M059J (cell line): ENCODE measurements at regions not wholly inside any gene's neighbourhood (a gene's known extent, or its start where the extent isn't known, plus 50 kb on each side); places are given as distances from the start of the nearest gene placed in this dataset.
"Not testable (repeated sequence)": the region's sequence is repeated elsewhere in the genome, so short reads cannot be mapped to it uniquely, and the experiment has no call there.

Source experiments
- DNase-seq: peaks from one replicate; pipeline ENCODE4 v3.0.0-alpha.2; 2012; ENCODE audit warnings: low read depth

DNA sequence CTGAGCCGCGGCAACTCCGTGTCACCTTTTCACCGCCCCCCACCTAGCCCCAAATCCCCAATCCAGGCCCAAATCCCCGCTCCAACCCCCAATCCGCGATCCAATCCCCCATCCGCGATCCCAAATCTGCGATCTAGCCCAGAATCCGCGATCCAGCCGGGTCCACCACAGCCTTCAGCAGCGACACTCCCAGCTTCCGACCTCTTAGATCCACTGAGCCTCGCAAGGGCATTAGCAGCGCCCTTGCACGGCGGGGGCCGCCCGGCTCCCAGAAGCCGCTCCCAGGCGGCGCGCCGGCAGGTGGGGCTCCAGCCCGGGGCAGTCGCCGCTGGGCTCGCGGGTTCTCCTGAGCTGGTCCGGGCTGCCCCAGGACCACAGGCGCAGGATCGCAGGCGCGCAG lies 116.1 kb upstream of the TPTE start:
- not testable (repeated sequence) for DNase-seq

DNA sequence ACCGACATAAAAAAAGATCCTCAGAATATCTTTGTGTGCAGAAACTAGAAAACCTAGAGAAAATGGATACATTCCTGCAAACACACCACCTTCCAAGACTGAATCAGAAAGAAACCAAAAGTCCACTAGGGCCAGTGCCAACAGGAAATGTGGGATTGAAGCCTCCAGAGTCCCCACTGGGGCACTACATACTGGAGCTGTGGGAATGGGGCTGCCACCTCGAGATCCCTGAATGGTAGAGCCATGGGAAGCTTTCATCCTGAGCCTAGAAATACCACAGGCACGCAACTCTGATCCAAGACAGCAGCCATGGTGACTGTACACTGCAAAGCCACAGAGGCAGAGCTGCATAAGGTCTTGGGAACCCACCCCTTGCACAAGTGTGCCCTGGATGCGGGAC lies 111.6 kb upstream of the TPTE start:
- not testable (repeated sequence) for DNase-seq

DNA sequence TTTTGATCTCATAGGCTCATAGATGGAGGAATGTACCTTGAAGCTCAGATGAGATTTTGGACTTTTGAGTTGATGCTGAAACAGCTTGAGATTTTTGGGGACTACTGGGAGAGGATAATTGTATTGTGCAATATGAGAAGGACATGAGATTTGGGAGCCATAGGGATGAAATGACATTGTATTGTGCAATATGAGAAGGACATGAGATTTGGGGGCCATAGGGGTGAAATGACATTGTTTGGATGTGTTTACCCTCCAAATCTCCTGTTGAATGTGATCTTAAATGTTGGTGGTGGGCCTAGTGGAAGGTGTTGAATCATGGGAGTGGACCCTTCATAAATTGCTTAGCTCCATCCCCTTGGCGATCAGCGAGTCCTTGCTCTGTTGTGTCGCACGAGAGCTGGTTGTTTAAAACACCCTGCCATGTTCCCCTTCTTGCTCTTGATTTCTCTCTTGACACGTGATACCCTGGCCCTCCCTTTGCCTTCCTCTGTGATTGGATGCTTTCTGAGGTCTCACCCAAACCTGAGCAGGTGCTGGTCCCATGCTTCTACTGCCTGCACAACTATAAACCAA lies 110.9 kb upstream of the TPTE start:
- DNase-seq = not testable (repeated sequence)

DNA sequence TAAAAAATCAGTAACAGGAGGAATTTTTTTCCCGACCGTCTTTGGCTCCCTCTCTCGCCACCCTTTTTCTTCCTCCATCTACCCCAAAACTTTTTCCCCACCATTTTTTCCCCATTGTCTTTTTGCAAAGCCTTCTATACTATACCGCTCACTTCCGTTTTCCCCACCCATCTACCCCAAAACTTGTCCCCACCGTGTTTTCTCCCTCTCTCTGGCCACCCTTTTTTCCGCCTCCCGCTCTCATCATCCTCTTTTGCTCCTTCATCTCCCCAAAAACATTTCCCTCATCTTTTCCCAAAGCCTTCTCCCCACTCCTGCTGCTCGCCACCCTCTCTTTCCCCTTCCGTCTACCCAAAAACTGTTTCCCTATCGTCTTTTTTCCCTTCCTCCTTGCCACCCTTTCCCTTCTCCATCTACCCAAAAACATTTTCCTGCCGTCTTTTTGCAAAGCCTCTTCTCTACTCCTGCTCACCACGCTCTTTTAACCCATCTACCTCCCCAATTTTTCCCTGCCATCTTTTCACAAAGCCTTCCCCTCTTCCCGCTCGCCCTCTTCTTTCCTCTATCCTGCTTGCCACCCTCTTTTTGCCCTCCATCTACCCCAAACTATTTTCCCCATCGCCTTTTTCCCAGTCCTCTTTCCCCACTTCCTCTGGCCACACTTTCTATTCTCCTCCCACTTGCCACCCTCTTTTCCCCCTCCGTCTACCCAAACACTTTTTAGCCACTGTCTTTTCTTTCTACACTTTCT lies 109.4 kb upstream of the TPTE start:
- not testable (repeated sequence) for DNase-seq

DNA sequence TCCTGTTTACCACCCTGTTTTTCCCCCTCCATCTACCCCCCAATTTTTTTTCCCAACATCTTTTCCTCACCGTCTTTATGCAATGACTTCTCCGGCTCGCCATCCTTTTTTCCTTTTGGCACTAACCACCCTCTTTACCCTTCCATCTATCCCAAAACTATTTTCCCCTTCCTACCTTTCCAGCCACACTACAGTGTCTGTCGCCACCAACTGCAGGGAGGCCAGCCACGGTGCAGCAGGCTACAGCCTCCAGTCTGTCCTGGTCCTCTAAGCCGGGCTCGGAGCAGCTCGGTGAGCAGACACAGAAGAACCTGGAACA lies 108.5 kb upstream of the TPTE start:
- DNase-seq = not testable (repeated sequence)

DNA sequence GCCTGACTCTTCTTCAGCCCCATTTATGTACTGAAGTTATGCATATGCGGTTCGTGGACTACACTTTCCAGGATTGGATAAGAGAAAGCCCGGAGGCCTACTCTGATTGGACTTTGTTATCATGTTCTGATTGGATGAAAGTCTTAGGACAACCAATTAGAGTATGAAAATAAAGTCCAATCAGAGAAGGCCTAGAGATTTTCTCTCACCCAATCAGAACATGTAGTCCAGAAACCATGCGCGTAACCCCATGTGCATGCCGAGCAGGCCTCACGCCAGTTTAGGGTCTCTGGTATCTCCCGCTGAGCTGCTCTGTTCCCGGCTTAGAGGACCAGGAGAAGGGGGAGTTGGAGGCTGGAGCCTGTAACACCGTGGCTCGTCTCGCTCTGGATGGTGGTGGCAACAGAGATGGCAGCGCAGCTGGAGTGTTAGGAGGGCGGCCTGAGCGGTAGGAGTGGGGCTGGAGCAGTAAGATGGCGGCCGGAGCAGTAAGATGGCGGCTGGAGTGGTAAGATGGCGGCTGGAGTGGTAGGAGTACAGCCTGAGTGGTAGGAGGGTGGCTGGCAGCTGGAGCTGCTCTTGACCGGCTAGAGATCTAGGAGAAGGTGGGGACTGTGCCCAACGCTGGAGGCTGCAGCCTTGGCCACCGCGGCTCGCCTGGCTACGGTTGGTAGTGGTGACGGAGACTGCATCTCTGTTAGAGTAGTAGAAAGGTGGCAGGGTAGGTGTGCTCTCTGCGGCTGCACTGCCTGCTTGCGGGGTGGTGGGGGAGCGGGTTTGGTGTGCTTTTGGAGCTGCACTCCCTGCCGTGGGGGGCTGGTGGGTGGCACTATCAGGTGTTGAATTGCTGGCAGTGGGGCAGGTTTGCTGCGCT lies 107.9 kb upstream of the TPTE start:
- DNase-seq = not testable (repeated sequence)

DNA sequence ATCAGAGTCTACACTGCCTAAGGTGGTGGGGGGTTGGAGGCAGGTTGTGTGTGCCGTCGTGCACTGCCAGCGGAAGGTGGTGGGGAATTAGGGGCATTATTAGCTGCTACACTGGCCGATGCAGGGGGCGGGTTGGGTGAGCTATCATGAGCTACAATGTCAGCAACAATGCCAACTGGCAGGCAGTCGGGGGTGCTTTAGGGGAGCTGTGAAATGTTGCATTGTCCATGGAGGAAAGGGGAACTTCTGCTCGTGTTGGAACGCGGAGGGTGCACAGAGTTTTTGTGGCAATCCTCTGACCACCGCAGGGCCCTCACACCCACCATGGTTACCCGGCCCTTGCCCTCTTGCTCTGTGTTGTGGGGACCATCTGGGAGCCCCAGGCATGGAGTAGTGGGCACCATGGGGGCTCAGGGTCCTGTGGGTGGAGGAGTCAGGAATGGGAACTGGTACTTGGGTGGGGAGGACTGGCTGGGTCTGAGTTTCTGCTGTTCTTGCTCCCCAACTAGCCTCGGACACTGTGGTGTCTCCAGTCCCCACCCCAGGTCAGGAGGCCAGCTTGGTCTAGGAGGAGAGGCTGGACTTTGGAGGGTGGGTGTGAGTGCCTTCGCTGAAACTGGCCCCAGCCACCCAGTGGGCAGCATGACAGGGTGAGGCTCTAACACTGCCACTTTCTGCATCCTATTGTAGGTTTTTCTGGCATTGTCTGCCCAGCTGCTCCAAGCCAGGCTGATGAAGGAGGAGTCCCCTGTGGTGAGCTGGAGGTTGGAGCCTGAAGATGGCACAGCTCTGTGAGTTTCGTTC lies 107.1 kb upstream of the TPTE start:
- not testable (repeated sequence) for DNase-seq

DNA sequence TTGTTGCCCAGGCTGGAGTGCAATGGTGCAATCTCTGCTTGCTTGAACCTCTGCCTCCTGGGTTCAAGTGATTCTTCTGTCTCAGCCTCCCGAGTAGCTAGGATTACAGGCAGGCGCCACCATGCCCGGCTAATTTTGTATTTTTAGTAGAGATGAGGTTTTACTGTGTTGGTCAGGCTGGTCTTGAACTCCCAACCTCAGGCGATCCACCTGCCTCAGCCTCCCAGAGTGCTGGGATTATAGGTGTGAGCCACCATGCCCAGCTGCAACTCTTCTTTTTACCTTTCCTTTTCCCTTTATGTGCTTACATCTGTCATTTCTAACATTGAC lies 106.5 kb upstream of the TPTE start:
- DNase-seq = not testable (repeated sequence)

DNA sequence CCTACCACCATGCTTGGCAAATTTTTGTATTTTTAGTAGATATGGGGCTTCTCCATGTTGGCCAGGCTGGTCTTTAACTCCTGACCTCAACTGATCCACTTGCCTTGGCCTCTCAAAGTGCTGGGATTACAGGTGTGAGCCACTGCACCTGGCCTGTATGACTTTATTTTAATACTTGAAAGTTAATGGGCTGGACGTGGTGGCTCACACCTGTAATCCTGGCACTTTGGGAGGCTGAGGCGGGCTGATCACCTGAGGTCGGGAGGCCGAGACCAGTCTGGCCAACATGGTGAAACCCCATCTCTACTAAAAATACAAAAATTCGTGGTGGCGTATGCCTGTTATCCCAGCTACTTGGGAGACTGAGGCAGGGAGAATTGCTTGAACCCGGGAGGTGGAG lies 105.9 kb upstream of the TPTE start:
- not testable (repeated sequence) for DNase-seq

DNA sequence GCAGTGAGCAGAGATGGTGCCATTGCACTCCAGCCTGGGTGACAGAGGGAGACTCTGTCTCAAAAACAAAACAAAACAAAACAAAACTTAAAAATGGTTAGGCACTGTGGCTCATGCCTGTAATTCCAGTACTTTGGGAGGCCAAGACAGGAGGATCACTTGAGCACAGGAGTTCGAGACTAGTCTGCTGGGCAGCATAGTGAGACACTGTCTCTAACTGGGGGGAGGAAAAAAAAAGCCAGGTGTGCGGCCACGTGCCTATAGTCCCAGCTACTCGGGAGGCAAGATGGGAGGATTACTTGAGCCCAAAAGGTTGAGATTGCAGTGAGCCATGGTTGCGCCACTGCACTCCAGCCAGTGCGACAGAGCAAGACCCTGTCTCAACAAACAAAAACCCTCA lies 105.5 kb upstream of the TPTE start:
- not testable (repeated sequence) for DNase-seq

DNA sequence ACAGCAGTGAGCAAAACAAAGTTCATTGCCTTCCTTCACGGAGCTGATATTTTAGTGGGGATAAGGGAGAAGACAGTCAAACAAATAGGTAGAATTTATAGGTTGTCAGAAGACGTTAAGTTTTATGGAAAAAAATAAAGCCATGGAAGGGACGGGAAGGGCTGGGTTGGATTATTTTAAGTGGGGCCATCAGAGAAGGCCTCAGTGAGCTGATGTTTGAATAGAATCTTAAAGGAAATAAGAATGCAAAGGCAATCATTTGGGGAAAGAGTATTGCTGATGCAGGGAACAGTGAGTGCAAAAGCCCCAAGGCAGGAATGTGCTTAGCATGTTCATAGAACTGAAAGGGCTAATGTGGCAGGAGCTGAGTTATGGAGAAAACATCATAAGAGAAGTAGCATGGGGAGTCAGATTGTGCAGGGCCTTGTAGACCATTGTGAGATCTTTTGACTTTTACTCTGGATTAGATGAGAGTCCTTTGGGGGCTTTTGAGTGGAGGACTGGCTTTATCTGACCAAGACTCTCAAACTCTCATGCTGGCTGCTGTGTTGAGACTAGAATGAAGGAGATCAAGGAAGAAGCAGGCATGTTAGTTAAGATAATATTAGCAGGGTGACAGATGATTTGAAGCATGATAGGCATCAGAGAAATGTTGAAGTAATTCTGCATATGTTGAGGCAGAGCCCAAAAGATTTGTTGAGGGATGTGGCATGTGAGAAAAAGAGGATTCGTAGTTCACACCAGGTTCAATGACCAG lies 104.5 kb upstream of the TPTE start:
- DNase-seq = not testable (repeated sequence)

DNA sequence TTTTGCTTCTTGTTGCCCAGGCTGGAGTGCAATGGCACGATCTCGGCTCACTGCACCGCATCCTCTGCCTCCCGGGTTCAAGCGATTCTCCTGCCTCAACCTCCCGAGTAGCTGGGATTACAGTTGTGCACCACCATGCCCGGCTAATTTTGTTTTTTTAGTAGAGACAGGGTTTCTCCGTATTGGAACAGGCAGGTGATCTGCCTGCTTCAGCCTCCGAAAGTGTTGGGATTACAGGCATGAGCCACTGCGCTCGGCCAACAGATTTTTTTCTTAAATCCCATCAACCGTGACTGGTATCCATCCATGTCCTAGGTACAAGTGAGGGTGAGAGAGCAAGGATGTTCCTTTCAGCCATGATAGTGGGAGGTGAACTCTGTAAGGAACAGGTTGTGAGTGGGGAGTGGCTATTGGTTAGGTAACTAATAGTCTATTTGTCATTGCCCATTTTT lies 103.8 kb upstream of the TPTE start:
- not testable (repeated sequence) for DNase-seq

DNA sequence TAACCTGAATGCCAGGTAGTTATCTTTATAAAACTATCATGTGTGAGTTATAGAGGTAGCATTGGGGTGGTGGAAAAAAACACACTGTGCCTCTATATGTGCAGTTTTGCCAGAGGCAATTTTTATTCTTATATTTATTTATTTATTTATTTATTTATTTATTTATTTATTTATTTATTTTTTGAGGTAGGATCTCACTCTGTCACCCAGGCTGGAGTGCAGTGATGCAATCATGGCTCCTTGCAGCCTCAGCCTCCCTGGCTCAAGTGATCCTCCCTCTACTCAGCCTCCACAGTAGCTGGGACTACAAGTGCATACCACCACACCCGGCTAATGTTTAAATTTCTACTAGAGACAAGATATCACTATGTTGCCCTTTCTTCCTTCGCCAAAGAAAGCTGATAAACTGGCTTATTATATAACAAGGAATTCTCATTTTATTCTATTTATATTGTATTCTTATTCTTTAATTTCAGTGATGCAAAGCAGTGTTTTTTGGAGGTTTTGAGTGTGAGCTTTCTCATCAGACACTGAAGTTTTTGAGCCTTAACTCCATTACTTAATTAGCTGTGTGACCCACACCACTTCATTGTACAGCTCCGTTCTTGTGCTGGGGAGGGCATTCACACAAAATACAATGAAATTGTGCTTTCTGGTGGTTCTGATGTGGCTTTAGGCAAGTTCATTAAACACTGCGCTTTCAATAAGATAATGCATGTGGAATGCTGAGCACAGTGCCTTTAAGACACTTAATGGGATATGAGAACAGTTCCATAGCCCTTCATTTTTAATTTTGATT lies 102.9 kb upstream of the TPTE start:
- not testable (repeated sequence) for DNase-seq

DNA sequence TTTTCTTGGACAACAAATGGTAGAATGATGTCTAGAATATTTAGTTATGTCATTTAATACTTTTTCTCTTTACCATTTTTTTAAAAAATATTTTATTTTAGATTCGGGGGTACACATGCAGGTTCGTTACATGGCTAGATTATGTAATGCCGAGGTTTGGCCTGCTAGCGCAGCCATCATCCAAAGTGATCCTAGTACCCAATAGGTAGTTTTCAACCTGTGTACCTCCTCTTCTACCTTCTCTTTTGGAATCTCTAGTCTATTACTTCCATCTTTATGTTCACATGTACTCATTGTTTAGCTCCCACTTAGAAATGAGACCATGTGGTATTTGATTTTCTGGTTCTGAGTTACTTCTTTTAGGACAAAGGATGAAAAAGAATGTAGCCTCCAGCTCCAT lies 100.2 kb upstream of the TPTE start:
- DNase-seq = not testable (repeated sequence)

DNA sequence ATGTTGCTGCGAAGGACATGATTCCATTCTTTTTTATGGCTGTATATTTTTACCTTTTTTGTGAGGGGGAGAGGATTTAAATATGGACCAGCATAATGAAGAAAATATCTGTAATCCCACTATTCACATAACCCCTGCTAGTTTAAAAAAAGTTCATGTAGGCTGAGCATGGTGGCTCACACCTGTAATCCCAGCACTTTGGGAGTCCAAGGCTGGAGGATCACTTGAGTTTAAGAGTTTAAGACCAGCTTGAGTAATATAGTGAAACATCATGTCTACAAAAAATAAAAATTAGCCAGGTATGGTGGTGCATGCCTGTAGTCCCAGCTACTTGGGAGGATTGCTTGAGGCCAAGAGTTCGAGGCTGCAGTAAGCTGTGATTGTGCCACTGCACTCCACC lies 99.8 kb upstream of the TPTE start:
- not testable (repeated sequence) for DNase-seq

DNA sequence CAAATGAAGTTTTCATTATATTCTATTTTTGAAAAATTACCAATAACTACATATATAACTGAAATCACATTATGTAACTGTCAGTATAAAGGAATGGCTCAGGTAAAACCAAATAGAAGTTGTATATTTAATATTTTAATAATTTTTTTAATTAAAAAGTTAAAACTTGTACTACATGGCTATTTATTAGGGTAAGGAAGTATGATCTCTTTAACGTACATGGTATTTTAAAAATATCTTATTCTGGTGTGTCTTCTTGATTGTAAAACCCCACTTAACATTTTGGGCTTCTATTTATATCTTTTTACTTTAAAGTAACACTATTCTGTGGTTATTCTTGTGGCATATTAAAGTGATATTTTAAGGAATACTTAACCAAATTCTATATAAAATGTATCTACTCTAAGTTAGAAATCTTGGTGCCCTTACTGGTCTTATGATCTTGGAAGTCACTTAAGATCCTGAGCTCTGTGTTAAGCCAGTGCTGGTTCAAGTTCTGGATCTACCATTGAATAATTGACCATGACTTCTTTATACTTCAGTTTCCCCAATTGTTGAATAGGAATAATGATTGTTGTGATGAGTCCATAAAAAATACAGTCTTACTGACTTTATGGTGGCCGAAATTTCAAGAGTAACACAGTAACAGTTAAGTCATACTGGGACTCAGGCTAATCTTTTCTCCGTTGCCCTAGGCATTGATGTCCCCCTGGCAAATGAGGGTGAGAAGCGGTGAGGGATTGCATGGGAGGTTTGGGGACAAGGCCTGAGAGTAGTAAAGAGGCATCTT lies 97.1 kb upstream of the TPTE start:
- DNase-seq = not testable (repeated sequence)

DNA sequence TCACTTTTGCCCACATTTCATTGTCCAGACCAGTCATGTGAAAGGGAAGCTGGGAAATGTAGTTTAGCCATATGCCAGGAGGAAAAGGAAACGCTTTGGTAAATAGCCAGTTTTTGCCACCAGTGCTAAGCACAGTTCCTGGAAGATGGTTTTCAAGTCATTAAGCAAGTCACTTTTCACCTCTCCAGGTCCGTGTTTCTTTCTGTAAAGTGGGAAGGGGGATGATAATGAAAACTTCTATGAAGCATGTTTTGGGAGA lies 96.6 kb upstream of the TPTE start:
- DNase-seq = not testable (repeated sequence)

DNA sequence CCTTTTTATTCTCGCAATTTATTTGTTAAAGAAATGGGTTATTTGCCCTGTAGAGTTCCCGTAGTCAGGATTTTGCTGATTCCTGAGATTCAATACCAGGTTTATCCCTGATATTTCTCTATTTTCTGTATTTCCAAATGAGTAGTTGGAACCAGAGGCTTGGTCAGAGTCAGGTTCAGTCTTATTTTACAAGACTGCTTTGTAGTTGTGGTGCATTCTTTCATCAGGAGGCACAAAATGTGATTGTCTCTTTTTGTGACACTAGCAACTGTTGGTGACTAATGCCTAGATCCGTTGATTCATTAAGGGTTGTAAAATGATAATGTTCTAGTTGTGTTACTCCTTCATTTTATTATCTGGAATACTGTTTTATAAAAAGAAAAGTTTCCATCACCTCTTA lies 95.5 kb upstream of the TPTE start:
- DNase-seq = no peak

DNA sequence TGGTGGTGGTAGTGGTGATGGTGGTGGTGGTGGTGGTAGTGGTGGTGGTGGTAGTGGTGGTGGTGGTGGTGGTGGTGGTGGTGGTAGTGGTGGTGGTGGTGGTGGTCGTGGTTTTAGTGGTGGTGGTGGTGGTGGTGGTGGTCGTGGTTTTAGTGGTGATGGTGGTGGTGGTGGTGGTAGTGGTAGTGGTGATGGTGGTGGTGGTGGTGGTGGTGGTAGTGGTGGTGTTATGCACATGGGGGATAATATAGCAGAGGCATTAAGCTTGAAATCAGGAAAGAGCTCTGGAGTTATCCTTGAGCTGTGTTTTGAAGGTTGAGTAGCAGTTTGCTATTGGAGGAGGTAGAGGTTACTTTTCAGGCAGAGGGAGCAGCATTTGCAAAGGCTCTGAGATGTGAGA lies 94.6 kb upstream of the TPTE start:
- not testable (repeated sequence) for DNase-seq

DNA sequence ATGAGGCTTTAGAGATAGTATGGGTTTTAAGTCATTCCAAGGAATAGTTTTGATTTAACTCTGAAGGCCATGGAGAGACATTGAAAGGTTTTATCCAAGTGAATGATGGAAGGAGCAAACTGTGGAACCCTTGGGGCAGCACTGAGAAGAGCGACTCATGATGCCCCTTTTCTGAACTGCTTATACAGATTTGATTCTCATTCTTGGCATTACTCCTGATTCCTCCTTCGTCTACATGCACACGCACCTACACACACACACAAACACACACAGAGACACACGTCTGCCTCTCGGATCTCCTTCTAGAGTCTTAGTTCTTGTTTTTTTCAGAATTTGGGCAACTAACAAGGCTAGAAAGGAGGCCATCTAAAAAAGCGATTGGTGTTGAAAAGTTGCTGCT lies 94.1 kb upstream of the TPTE start:
- not testable (repeated sequence) for DNase-seq
